ENCODE measurements at regions not wholly inside any gene's neighbourhood (a gene's known extent, or its start where the extent isn't known, plus 50 kb on each side); places are given as distances from the start of the nearest gene placed in this dataset.

- no peak for DNase-seq
These were observed 958.4 kb upstream of the SLC10A2 start for GRCh38 chr13:104024416-104025170.

DNA sequence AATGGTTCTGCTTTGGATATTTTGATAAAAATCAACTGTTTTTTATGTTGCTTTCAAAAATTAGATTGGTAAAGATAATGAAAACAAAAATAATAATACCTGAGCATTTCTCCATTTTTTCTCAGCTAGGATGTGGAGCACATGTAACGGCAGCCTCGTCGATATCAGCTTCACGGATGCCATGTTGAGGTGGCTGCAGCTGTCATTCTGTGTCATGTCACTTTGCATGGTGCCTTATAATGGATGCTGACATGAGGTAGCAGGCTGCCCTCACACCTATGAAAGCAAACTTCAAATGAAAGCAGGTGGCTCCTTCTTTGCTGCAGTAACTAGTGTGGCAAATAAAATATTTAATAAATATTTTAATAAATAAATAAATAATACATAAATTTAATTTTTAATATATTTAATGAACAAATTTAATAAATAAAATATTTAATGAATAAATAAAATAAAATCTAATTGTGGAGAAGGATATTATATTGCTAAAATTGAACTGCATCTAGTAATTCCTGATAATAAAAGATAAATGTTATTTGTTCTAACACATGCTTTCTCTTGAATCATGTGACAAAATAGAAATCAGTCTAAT lies 955.7 kb upstream of the SLC10A2 start:
- DNase-seq, result no peak

GRCh38 chr13:104017317-104017716 lies 951.1 kb upstream of the SLC10A2 start:
- no peak for DNase-seq

DNA sequence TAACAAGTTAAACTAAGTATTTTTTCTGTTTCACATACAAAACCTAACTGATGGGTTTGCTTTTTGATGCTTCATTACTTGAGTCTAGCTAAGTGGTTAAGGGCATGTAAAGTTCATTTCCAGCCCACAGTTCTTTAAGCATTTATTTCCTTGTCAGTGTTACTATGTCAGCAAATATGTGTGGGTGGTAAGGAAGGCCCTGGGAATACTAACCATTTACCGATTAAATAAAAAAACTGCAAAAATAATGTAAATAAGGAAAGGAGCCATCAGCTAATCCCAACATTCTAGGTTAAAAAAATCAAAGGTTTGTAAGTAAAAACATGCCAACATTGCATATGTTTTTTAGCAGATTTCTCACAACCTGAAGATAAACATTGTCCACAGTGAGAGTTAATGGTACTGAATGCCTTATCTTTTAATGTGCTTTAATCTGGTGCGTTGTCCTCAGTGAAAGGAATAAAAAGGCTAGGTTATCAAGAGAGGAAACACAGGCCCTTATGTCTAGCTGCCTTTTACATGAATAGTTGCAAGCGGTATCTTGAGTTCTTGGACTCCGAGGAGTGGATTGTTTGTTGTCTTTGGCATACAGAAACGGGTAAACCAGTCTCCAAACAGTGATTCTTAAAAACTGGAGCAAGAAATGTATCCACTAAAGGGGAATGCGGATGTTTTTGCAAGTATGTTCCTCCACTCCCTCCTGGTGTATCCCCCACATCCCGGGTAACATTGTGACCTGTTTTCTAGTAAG lies 949.6 kb upstream of the SLC10A2 start:
- DNase-seq, result no peak

- no peak for DNase-seq
These were observed 948.8 kb upstream of the SLC10A2 start for GRCh38 chr13:104014803-104015645.

DNA sequence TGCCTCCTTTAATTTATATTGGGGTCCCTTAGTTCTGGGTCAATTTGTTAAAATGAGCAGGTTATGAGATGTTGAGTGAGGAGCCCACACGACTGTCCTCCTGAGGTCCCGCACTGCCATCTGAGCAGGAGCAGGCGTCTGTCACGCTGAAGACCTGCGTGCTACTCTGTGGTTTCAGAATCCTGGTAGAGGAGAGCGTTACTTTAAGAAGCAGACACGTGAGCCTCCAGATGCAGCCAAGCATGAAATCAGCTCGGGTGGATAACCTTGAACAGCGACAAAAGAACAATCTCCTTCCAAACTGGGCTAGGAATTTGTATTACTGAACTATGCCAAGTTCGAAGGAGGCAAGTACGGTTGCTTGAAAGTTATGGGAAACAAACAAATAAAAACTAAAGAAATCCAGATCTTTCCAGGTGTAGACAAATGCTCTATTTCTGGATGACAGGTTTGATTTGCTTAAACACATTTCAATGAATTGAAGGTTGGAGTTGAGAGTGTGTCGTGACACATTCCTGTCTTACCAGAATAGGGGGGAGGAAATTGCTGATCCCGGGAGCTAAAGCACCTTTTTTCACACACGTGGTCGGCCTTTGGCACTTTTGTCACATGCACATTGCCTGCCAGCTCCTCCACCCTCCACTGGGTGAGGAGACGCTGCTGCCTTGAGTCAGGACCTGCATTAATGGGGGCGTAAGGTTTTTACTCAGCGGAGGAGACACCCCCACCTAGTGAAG lies 945.5 kb upstream of the SLC10A2 start:
- no peak for DNase-seq

DNA sequence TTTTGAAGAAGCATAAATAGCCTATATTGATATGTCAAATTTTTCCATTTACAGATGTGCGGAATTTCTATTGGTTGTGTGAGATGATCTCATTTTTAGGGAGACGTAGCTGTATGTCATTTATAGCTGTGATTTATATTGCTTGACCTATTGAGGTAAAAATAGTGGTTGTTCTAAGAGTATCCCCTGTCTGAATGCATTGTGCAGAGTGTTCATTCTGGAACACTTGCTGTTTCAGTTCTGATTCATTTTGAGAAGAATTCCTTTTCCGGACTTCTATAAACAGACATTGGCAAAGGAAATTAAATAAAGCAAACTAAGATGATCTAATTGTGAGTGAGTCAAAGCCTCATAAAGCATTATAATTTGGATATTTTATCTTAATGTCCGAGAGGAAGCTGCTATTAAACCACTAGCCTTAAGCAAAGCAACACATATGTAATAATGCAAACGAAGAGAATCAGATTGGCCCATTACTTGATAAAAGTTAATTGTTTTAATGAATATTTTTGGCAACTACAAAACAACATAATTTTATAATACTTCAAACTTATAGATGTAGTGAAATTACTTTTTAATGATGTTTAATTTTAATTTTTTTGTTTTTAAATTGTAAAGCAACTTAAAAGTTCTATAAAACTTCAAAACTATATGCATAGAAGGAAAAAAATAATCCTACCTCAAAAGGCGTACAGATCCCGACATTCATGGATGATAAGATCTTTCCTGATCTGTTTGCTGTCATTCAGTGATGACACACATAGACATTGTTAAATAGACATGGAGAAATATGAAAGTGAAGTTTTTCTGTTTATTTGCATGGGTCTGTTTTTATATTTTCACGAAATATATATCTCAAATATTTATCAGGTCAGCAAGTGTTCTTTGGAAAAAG lies 942.6 kb upstream of the SLC10A2 start:
- no peak for DNase-seq

- DNase-seq, result no peak
These were observed 941.9 kb upstream of the SLC10A2 start for GRCh38 chr13:104008075-104008474.

DNA sequence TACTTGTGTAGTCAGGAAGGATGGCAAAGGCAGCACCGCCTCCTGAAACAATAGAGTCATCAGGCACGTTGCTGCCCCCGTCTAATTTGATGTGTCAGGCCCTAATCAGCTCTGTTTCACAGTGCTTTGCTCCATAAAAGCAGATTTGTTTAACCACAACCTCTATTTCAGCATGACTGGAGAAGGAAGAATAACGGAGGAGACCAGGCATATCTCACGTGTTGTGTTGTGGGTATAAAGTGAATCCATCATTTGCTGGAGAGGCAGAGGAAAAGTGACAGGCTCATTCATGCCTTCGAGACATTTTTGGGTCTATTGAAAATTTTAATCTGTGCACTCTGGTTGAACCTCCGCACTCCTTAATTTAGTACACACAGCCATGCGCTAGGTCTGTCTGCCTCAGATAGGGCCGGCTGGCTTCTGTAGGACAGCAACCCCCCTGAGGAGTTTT lies 940.4 kb upstream of the SLC10A2 start:
- no peak for DNase-seq

DNA sequence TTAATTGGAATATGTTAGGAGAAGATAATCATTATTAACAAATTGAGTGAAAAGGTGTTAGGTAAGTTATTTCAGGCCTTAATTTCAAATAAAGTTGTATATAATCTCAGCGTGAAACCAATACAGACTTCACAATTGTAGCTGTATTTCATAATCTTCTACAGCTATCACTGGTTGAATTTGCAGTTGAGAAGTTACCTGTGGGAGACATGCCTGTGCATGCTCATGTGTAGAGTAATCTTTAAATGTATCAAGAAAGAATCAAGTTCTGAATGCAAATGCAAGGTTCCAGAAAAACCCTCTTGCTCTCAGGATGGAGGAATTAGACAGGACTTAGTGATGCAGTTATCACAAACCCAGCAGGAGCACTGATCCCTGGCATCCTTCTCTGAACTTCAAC lies 938.4 kb upstream of the SLC10A2 start:
- no peak for DNase-seq

DNA sequence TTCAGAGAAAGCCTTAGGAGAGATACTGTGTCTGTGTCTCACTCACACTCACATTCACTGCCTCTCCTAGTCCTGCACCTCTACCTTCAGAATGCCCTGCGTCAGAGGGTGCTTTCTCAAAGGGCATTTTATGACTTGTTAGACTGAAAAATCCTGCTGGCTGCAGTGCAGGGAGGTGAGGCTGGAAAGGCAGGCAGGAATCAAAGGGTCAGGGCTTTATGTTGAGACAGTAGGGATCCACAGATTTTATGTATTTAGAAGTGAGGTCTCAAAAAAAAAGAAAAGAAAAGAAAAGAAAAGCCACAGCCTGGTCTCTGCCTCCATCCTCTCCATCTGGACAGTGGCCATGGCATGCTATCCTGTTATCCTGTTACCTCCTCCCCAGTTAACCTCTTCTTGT lies 936.0 kb upstream of the SLC10A2 start:
- no peak for DNase-seq

DNA sequence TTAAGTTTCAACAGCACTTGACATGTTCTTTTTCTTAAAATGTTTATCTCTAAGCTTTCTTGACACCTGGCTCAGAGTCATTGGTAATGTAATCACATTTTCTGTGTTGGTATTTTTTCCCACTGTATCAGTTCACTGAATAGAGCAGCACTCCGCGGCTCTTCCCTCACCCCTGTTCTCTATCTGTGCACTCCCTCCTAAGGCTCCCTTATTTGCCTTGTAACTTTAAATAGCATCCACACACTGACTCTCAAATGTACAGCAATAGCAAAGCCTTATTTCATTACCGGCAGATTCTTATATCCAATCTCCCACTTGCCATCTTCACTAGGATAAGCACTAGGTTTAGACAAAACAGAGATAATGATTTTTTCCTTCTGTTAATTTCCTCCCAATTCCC lies 935.5 kb upstream of the SLC10A2 start:
- no peak for DNase-seq

GRCh38 chr13:103996733-103997132 lies 930.5 kb upstream of the SLC10A2 start:
- DNase-seq, result no peak

- no peak for DNase-seq
These were observed 917.7 kb upstream of the SLC10A2 start for GRCh38 chr13:103983948-103984347.

GRCh38 chr13:103976371-103976770 lies 910.2 kb upstream of the SLC10A2 start:
- DNase-seq, result no peak

GRCh38 chr13:103973740-103974139 lies 907.5 kb upstream of the SLC10A2 start:
- DNase-seq, result no peak

- DNase-seq, result no peak
These were observed 903.4 kb upstream of the SLC10A2 start for GRCh38 chr13:103969520-103970050.

DNA sequence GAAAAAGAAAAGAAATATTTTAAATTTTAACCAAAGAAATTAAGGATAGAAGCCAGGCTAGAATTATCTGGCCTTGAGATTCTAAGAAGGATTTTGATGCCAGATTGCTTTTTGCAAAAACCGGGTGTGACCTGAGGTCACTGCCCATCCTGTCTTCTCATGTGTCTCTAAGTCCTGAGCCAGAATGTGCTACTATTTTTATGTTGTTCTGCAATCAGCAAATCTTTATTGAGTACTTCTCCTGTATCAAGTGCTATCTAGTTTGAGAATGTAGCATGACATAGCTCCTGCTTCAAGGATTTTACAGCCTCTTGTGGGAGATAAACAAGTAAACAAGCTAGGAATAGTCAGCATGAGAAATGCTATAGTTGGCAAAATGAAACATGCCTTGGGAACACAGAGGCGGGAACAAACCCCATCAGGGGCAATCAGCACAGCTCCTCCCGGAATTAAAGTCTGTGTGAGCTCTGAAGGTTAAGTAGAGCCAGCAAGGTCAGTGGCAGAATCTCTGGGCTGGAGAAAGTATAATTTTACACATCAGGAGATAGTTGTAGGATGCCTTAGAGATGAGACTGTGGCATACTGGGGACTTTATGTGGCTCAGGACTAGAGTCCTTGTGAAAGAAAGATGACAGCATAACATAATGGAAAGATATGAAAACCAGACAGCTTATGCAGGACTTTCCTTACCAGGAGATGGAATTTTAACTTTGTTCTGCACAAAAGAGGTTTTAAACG lies 899.5 kb upstream of the SLC10A2 start:
- no peak for DNase-seq

- no peak for DNase-seq
These were observed 895.6 kb upstream of the SLC10A2 start for GRCh38 chr13:103961784-103962183.

GRCh38 chr13:103961129-103961528 lies 894.9 kb upstream of the SLC10A2 start:
- DNase-seq, result no peak

All from NCI-H2029 (cell line).